ENCODE measurements at regions not wholly inside any gene's neighbourhood (a gene's known extent, or its start where the extent isn't known, plus 50 kb on each side); places are given as distances from the start of the nearest gene placed in this dataset.

DNA sequence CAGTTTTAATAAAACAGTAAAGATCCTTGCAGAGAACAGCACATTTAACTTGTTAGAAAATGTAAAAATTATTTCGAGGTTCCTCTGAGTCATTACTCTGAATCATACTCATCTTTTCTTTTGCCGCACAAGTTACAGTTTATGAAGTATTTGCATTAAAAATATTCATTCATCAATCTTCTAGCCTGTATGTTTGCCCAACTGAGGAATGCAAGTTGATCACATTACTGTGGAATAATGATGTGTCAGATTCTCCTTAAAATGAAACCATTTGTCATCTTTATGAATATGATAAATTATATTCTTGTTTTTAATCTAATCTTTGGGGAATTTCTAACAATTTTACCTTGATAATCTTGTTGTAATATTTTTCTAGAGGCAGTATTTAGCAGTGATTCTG is 340.4 kb upstream of the OPRM1 start:
- TF ChIP-seq, protein P1, sequence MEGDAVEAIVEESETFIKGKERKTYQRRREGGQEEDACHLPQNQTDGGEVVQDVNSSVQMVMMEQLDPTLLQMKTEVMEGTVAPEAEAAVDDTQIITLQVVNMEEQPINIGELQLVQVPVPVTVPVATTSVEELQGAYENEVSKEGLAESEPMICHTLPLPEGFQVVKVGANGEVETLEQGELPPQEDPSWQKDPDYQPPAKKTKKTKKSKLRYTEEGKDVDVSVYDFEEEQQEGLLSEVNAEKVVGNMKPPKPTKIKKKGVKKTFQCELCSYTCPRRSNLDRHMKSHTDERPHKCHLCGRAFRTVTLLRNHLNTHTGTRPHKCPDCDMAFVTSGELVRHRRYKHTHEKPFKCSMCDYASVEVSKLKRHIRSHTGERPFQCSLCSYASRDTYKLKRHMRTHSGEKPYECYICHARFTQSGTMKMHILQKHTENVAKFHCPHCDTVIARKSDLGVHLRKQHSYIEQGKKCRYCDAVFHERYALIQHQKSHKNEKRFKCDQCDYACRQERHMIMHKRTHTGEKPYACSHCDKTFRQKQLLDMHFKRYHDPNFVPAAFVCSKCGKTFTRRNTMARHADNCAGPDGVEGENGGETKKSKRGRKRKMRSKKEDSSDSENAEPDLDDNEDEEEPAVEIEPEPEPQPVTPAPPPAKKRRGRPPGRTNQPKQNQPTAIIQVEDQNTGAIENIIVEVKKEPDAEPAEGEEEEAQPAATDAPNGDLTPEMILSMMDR (conservative IDR thresholded peaks at IDR 0.05 in 1 of 2, IDR thresholded peaks at IDR 0.05 in 1 of 2; ENCODE audit: low read depth in 1 of 2, low read length in 2 of 2) = no peak
- TF ChIP-seq EZH2 (IDR thresholded peaks at IDR 0.05; ENCODE audit: low read length, missing control alignments) = no peak

All from fibroblast of lung (primary cell).